ENCODE measurements at regions not wholly inside any gene's neighbourhood (a gene's known extent, or its start where the extent isn't known, plus 50 kb on each side); places are given as distances from the start of the nearest gene placed in this dataset.

DNA sequence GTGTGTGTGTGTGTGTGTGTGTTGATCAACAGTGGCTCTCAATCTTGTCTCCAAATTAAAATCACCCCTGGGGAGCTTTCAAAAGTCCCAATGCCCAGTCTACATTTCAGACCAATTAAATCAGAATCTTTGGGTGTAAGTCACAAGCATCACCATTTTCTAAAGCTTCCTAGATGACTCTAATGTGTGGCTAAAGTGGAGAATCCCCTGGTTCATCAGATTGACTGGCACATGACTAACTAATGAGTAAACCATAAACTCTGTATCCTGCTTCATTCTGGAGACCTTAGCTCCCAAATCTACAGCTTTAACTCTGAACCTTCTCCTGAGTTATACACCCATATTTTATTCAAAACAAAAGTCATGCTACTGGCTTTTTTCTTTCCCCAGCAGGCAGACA, 131.3 kb downstream of the SUCLA2 start:
- DNase-seq = no peak
- H3K4me1 Mint-ChIP-seq (ENCODE audit: low read depth) = no peaks in the 10 kb centered on the region
- H3K27me3 Mint-ChIP-seq (ENCODE audit: insufficient read depth) = peaks cover 3% of the 10 kb centered on the region
- no peak overlapping the region for H3K4me3 Mint-ChIP-seq
- H3K36me3 Mint-ChIP-seq (ENCODE audit: low read depth) = no peaks in the 10 kb centered on the region; the same call in 1 of the 2 replicates
- peaks cover 8% of the 10 kb centered on the region for H3K9me3 Mint-ChIP-seq
- H3K27ac Mint-ChIP-seq = no peak overlapping the region
- TF ChIP-seq, protein P1, sequence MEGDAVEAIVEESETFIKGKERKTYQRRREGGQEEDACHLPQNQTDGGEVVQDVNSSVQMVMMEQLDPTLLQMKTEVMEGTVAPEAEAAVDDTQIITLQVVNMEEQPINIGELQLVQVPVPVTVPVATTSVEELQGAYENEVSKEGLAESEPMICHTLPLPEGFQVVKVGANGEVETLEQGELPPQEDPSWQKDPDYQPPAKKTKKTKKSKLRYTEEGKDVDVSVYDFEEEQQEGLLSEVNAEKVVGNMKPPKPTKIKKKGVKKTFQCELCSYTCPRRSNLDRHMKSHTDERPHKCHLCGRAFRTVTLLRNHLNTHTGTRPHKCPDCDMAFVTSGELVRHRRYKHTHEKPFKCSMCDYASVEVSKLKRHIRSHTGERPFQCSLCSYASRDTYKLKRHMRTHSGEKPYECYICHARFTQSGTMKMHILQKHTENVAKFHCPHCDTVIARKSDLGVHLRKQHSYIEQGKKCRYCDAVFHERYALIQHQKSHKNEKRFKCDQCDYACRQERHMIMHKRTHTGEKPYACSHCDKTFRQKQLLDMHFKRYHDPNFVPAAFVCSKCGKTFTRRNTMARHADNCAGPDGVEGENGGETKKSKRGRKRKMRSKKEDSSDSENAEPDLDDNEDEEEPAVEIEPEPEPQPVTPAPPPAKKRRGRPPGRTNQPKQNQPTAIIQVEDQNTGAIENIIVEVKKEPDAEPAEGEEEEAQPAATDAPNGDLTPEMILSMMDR (IDR thresholded peaks at IDR 0.05) = no peak

DNA sequence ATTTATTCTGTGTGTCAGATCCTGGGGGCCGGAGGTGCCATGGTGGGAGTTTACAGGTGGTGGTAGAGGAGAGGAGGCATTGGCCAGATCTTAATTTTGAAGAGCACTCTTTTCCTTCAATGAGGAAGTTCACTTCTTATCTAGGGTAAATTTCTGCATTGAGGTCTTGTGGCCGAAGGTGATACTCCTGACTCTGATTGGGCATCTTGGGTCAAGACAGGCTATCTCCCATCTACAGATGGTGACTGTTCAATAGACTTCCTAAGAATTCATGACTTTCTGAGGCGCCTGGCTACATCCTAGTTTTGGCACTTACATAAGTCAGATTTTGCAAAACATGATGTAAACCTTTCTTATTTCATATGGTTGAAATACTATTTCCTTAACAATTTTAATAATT, 135.2 kb downstream of the SUCLA2 start:
- Mint-ChIP-seq H3K9me3 (no peaks in the 10 kb centered on the region), H3K36me3 (ENCODE audit: low read depth) (no peaks in the 10 kb centered on the region), H3K4me1 (ENCODE audit: low read depth) (no peaks in the 10 kb centered on the region), H3K27me3 (ENCODE audit: insufficient read depth) (peaks cover 5% of the 10 kb centered on the region), H3K27ac (no peak overlapping the region), H3K4me3 (no peak overlapping the region)
- TF ChIP-seq, protein P1 (IDR thresholded peaks at IDR 0.05) = no peak
- no peak for DNase-seq

DNA sequence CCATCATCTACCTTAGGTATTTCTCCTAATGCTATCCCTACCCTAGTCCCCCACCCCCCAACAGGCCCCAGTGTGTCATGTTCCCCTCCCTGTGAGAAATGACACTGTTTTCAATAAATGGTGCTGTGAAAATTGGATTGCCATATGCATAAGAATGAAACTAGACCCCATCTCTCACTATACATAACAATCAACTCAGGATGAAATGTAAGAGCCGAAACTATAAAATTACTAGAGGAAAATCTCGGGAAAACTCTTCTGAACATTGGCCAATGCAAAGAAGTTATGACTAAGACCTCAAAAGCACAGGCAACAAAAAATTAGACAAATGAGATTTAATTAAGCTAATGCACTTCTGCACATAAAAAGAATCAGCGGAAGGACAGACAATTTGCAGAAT, 138.2 kb downstream of the SUCLA2 start:
- Mint-ChIP-seq H3K4me1 (ENCODE audit: low read depth) (peaks cover 10% of the 10 kb centered on the region; the same call in 1 of the 2 replicates), H3K27ac (no peak overlapping the region), H3K9me3 (no peaks in the 10 kb centered on the region), H3K4me3 (no peak overlapping the region), H3K36me3 (ENCODE audit: low read depth) (no peaks in the 10 kb centered on the region), H3K27me3 (ENCODE audit: insufficient read depth) (peaks cover 2% of the 10 kb centered on the region)
- DNase-seq = no peak
- TF ChIP-seq, protein P1 (IDR thresholded peaks at IDR 0.05) = no peak

DNA sequence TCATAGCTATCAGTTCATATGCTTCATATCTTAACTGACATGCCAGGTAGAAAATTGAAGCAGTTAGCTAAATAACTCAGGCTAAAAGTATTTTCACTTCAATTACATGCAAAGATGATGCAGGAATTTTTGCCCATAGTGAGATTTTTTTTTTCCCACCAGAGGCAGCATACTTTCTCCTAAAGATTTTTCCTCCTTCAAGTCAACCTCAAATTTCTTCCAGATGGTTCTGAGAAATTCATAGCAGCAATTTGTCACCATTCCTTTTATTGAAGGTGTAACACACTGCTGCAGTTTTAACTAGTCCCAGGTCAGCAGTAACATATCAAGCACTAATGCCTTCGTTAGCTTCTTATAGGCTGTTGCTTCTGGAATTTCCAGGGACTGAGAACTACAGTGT, 141.9 kb downstream of the SUCLA2 start:
- no peaks in the 10 kb centered on the region for H3K9me3 Mint-ChIP-seq
- TF ChIP-seq, protein P1 (IDR thresholded peaks at IDR 0.05) = no peak
- H3K27ac Mint-ChIP-seq = no peak overlapping the region
- no peak for DNase-seq
- no peak overlapping the region for H3K4me3 Mint-ChIP-seq
- H3K36me3 Mint-ChIP-seq (ENCODE audit: low read depth) = no peaks in the 10 kb centered on the region
- peaks cover 7% of the 10 kb centered on the region for H3K27me3 Mint-ChIP-seq (ENCODE audit: insufficient read depth)
- peaks cover 10% of the 10 kb centered on the region; the same call in 1 of the 2 replicates for H3K4me1 Mint-ChIP-seq (ENCODE audit: low read depth)

DNA sequence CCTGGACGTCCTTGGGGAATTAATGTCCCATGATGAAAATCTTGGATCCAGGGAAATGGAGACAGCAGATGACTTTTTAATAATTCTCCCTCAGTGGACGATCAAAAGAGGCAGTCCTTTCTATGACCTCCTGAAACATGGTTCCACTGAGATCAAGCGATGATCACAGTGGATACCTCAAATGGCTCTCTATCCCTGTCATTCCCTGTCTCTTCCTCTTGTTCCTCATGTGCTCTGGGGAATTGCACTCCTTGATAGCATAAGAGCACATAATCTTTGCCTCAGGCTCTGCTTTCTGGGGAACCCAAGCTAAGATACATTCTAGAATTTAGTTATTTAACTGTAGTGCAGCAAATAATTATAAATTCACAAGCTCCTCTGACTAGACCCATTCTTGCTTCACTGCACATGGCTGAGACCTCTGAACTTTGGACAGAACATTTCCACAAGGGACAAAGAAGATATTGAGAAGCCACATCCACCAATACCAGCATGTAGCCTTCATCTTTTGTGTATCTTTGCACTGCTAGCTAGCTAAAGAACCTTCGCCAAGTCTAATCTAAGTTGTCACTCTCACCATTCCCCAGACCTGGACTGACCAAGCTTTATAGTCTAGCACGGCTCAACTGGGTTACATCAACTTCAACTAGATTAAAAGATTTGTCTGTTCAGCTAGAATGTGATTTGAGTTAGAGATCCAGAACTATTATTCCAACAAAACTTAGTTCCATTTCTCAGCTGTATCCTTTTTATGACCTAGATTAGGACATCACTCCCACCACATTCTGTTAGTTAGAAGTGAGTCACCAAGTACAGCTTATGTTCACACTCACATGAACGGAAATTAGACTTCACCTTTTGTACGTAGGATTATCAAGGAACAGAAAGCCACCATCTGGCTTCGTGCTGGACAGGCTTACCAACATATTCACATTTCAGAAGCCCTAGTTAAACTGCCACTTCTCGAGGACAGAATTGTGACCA, 142.7 kb downstream of the SUCLA2 start:
- Mint-ChIP-seq H3K27me3 (ENCODE audit: insufficient read depth) (peaks cover 7% of the 10 kb centered on the region; the same call in 1 of the 2 replicates), H3K27ac (no peak overlapping the region), H3K36me3 (ENCODE audit: low read depth) (no peaks in the 10 kb centered on the region), H3K4me3 (no peak overlapping the region), H3K9me3 (no peaks in the 10 kb centered on the region), H3K4me1 (ENCODE audit: low read depth) (peaks cover 10% of the 10 kb centered on the region; the same call in 1 of the 2 replicates)
- DNase-seq = no peak
- TF ChIP-seq, protein P1 (IDR thresholded peaks at IDR 0.05) = no peak
